Neural crest cell (in vitro differentiated cells): ENCODE measurements at regions not wholly inside any gene's neighbourhood (a gene's known extent, or its start where the extent isn't known, plus 50 kb on each side); places are given as distances from the start of the nearest gene placed in this dataset.

Experiments
- DNase-seq: peaks from one replicate; pipeline ENCODE4 v3.0.0; 2021; ENCODE audit warnings: low read depth, mixed read lengths, low spot score
- H3K27ac Mint-ChIP-seq: one replicate; pipeline ENCODE4 v1.8.0; 2021; ENCODE audit warnings: mild to moderate bottlenecking, mixed read lengths; ENCODE audit not compliant: unreplicated experiment
- H3K27me3 Mint-ChIP-seq: 2 replicates; pipeline ENCODE4 v1.8.0; 2021; ENCODE audit warnings: low read depth, mild to moderate bottlenecking, mixed read lengths
- H3K36me3 Mint-ChIP-seq: 2 replicates; pipeline ENCODE4 v1.8.0; 2021; ENCODE audit warnings: low read depth, mild to moderate bottlenecking, mixed read lengths
- H3K4me1 Mint-ChIP-seq: 2 replicates; pipeline ENCODE4 v1.8.0; 2021; ENCODE audit warnings: mixed read lengths
- H3K4me3 Mint-ChIP-seq: one replicate; pipeline ENCODE4 v1.8.0; 2021; ENCODE audit warnings: mild to moderate bottlenecking, mixed read lengths
- H3K9me3 Mint-ChIP-seq: 2 replicates; pipeline ENCODE4 v1.8.0; 2021; ENCODE audit warnings: mixed read lengths
- TF ChIP-seq, protein P1 (sequence below): fragments of 200-600 bp; sonication (generic); conservative IDR thresholded peaks from 2 replicates; pipeline ENCODE4 v1.5.0; 2021; ENCODE audit warnings: antibody characterized with exemption, mild to moderate bottlenecking

DNA sequence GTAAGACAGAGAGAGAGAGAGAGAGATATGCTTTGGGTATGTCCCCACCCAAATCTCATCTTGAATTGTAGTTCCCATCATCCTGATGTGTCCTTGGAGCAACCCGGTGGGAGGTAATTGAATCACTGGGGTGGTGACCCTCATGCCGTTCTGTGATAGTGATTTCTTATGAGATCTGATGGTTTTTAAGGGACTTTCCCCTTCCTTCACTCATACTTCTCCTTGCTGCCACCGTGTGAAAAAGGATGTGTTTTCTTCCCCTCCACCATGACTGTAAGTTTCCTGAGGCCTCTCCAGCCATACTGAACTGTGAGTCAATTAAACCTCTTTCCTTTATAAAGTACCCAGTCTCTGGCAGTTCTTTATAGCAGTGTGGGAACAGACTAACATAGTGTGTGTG is 60.3 kb downstream of the EOMES start:
- no peak overlapping the region for H3K4me3 Mint-ChIP-seq
- DNase-seq: no peak
- H3K36me3 Mint-ChIP-seq: no peaks in the 10 kb centered on the region
- TF ChIP-seq, protein P1, sequence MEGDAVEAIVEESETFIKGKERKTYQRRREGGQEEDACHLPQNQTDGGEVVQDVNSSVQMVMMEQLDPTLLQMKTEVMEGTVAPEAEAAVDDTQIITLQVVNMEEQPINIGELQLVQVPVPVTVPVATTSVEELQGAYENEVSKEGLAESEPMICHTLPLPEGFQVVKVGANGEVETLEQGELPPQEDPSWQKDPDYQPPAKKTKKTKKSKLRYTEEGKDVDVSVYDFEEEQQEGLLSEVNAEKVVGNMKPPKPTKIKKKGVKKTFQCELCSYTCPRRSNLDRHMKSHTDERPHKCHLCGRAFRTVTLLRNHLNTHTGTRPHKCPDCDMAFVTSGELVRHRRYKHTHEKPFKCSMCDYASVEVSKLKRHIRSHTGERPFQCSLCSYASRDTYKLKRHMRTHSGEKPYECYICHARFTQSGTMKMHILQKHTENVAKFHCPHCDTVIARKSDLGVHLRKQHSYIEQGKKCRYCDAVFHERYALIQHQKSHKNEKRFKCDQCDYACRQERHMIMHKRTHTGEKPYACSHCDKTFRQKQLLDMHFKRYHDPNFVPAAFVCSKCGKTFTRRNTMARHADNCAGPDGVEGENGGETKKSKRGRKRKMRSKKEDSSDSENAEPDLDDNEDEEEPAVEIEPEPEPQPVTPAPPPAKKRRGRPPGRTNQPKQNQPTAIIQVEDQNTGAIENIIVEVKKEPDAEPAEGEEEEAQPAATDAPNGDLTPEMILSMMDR: no peak
- no peaks in the 10 kb centered on the region for H3K27me3 Mint-ChIP-seq
- no peaks in the 10 kb centered on the region for H3K9me3 Mint-ChIP-seq
- H3K4me1 Mint-ChIP-seq: peaks cover 6% of the 10 kb centered on the region
- H3K27ac Mint-ChIP-seq: no peak overlapping the region

DNA sequence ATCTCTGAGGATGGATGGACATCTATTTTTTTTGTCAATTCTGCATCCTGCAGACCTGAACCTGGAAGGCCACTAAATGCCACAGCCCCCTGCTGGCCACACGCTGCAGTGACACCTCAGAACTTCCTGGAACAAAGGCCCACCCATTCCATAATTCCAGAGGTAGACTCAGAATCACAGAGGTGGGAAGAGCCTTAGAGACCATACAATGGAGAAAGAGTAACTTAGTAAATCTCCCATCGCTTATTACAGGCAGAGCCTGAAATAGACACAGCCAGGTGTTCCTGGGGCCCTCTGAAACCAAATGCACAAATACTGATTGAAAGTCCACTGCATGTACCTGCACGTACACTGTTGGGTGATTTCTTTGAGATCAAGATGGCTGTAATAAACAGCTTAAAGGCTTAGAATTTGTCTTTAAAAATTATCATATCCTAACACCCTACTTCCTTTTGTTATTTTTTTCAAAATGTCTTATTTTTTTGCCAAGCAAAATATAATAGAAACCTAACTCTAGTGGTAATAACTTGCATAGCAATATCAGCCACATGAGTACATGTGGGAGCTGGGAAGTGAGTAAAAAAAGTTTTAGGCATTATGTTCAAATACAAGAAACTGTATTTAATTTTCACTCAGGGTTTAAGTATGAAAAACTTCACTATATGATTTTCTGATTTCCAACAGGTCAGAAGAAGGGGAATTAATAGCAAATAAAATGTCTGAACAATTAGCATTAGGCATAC is 62.7 kb downstream of the EOMES start:
- no peaks in the 10 kb centered on the region for H3K27me3 Mint-ChIP-seq
- TF ChIP-seq, protein P1: peak; percentile 82
- no peaks in the 10 kb centered on the region for H3K36me3 Mint-ChIP-seq

DNA sequence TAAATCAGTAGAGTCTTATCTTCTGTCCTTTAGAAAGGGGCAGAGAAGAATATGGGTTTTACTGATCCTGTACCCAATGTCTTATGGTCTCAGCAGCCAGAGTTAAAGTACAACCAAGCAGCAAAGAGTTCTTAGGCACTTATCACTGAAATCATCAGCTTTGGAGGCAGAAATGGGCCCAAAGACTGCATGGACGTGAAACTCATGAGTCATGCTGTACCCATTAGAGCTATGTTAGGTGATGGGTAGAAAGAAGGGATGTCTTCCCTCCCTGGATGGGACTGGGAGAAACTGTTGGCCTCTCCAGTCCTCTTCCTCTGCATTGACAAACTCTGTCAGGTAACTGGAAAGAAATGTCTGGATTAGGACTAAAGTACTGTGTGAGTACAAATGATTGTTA is 63.4 kb downstream of the EOMES start:
- H3K36me3 Mint-ChIP-seq: no peaks in the 10 kb centered on the region
- no peak overlapping the region for H3K4me3 Mint-ChIP-seq
- TF ChIP-seq, protein P1: no peak
- H3K27me3 Mint-ChIP-seq: no peaks in the 10 kb centered on the region
- no peaks in the 10 kb centered on the region for H3K9me3 Mint-ChIP-seq
- H3K27ac Mint-ChIP-seq: no peak overlapping the region
- H3K4me1 Mint-ChIP-seq: no peaks in the 10 kb centered on the region
- no peak for DNase-seq

More for the DNA sequence above, 62.7 kb downstream of the EOMES start:
- Mint-ChIP-seq H3K4me1 (no peaks in the 10 kb centered on the region), H3K27ac (no peak overlapping the region), H3K4me3 (no peak overlapping the region), H3K9me3 (no peaks in the 10 kb centered on the region)
- DNase-seq: peak; percentile 43

DNA sequence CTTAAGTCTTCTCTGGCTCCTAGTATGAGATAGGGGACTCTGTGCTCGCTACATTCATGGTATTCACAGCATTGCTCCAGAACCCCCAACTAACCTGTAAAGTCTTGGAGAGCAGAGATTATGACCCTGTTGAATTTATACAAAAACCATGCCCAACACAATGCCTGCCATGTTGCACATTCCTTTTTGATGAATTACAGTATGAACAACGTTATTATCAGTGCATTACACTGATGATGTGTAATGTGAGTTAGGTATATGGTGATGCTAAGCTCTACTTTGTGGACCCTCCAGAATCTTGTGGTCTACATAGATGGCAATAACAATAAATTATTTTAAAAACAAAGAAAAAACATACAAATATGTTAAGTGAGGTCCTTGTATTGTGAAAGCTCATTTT is 64.3 kb downstream of the EOMES start:
- H3K27ac Mint-ChIP-seq: no peak overlapping the region
- TF ChIP-seq, protein P1: no peak
- H3K27me3 Mint-ChIP-seq: no peaks in the 10 kb centered on the region
- no peak overlapping the region for H3K4me3 Mint-ChIP-seq
- DNase-seq: no peak
- H3K36me3 Mint-ChIP-seq: no peaks in the 10 kb centered on the region
- H3K4me1 Mint-ChIP-seq: no peaks in the 10 kb centered on the region
- H3K9me3 Mint-ChIP-seq: no peaks in the 10 kb centered on the region

DNA sequence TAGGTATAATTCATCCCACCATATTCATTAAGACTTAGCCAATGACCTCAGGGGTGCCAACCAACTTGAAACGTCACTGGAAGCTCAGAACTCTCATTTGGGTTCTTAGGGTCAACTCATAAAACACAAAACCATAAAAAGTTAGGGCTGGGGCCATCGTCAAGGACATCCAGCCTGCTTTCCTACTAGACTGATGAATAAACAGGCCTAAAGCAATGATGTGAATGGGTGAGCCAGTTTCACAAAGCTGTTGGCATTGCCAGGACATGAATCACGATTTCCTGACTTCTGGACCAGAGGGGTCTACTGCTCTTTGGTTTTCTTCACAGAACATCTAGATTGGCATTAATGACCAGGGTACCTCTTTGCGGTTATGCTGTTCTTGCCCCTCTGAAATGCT is 64.7 kb downstream of the EOMES start:
- Mint-ChIP-seq H3K27me3 (no peaks in the 10 kb centered on the region), H3K27ac (no peak overlapping the region), H3K4me3 (no peak overlapping the region), H3K9me3 (no peaks in the 10 kb centered on the region), H3K4me1 (no peaks in the 10 kb centered on the region), H3K36me3 (no peaks in the 10 kb centered on the region)
- DNase-seq: no peak
- TF ChIP-seq, protein P1: no peak
